ENCODE measurements at regions not wholly inside any gene's neighbourhood (a gene's known extent, or its start where the extent isn't known, plus 50 kb on each side); places are given as distances from the start of the nearest gene placed in this dataset.

DNA sequence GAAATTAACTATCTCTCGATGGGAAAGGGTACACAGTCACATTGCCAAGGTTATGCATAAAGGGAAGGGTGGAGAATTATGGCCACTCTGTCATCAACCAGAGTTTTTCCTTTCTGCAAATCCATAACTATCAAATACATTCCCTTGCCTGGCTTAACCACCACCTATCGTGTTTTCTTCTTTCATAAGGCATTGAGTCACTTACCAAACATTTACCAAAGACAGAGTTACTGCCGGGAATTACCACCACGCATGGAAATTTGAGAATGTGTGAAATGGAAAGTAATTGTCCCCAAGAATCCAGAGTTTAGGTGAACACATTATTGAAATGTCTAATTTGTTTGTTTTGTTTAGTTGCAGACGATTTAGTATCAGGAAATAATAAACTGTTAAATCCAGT, 134.3 kb upstream of the LRRN1 start (continued):
- TF ChIP-seq ESRRA (IDR thresholded peaks at IDR 0.05; ENCODE audit: borderline replicate concordance, low read length) (no peak), KDM5A (IDR thresholded peaks at IDR 0.05) (no peak), GATA3 (IDR thresholded peaks at IDR 0.05; ENCODE audit: borderline replicate concordance) (no peak), FOSL2 (IDR thresholded peaks at IDR 0.05) (no peak), FOSL2 (CRISPR knock-in tag; IDR thresholded peaks at IDR 0.05) (no peak)

DNA sequence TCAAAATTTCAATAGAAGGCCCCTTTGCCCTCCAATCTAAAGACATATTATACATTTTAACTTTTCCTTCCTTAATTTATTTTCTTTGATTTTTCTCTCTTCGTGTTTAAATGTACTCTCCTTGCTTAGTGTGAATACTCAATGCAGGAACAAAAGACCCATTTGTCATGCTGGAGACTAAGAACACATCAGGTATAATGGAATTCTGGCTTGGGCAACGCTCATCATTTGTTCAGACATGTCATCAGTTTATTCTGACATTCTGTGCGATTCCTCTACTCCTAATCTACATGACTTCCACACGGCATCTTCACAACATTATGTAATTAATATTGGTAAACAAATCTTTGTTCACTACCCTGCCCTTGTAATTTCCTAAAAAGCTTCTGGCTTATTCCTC, 136.6 kb upstream of the LRRN1 start:
- WGBS (ENCODE audit: missing lambda C conversion rate) = 12% methylated on average over 4 of the region's 4 CpGs
- H3K27ac ChIP-seq = no peak overlapping the region
- no peak for TF ChIP-seq RNF2 (IDR thresholded peaks at IDR 0.05; ENCODE audit: borderline replicate concordance, low read depth)
- TF ChIP-seq, protein P1, sequence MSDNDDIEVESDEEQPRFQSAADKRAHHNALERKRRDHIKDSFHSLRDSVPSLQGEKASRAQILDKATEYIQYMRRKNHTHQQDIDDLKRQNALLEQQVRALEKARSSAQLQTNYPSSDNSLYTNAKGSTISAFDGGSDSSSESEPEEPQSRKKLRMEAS (IDR thresholded peaks at IDR 0.05) = no peak
- no peak for TF ChIP-seq RARB (CRISPR knock-in tag; IDR thresholded peaks at IDR 0.05)
- TF ChIP-seq, protein P2, sequence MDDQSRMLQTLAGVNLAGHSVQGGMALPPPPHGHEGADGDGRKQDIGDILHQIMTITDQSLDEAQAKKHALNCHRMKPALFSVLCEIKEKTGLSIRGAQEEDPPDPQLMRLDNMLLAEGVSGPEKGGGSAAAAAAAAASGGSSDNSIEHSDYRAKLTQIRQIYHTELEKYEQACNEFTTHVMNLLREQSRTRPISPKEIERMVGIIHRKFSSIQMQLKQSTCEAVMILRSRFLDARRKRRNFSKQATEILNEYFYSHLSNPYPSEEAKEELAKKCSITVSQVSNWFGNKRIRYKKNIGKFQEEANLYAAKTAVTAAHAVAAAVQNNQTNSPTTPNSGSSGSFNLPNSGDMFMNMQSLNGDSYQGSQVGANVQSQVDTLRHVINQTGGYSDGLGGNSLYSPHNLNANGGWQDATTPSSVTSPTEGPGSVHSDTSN (IDR thresholded peaks at IDR 0.05) = no peak
- TF ChIP-seq POLR2AphosphoS2 (conservative IDR thresholded peaks at IDR 0.05; ENCODE audit: low read length) = no peak
- TF ChIP-seq KDM1A (IDR thresholded peaks at IDR 0.05; ENCODE audit: low read depth) = no peak
- TF ChIP-seq, protein P3, sequence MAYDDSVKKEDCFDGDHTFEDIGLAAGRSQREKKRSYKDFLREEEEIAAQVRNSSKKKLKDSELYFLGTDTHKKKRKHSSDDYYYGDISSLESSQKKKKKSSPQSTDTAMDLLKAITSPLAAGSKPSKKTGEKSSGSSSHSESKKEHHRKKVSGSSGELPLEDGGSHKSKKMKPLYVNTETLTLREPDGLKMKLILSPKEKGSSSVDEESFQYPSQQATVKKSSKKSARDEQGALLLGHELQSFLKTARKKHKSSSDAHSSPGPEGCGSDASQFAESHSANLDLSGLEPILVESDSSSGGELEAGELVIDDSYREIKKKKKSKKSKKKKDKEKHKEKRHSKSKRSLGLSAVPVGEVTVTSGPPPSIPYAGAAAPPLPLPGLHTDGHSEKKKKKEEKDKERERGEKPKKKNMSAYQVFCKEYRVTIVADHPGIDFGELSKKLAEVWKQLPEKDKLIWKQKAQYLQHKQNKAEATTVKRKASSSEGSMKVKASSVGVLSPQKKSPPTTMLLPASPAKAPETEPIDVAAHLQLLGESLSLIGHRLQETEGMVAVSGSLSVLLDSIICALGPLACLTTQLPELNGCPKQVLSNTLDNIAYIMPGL (CRISPR knock-in tag; IDR thresholded peaks at IDR 0.05; ENCODE audit: borderline replicate concordance) = no peak
- no peak for TF ChIP-seq HOXA7 (CRISPR knock-in tag; IDR thresholded peaks at IDR 0.05)
- TF ChIP-seq MYC (IDR thresholded peaks at IDR 0.05; ENCODE audit: borderline replicate concordance, low read length) = no peak
- POLR2A ChIA-PET = no interaction called here
- H3K9me3 ChIP-seq = no peaks in the 10 kb centered on the region
- DNase-seq (ENCODE audit: low read depth in 1 of 2, low spot score in 1 of 2) (no peak), FAIRE-seq (no peak), ATAC-seq (no peak)
- H3K4me1 ChIP-seq = no peaks in the 10 kb centered on the region
- CTCF ChIA-PET = no interaction called here
- no peak overlapping the region for H3K4me3 ChIP-seq
- no peak overlapping the region for H3K4me2 ChIP-seq

DNA sequence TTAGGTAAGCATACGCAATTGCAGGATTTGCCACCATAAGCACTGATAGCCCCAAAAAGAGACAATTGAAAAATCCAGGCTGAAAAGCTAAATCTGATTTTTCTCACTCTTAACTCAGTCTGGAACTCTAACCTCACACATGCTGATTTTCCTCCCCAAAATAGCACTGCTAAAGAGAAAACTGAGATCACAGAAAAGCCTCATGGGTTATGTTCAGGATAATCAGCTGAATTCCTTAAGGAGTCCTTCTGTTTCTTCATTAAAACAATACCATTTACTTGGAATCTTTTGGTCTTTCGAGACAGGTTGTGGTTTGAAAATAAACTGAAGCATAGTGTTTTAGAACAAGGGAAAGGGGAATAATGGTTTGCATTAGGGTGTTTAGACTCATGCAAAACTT, 144.3 kb upstream of the LRRN1 start:
- H3K4me3 ChIP-seq = no peak overlapping the region
- WGBS (ENCODE audit: missing lambda C conversion rate) = 13% methylated on average over 2 of the region's 2 CpGs
- no peak overlapping the region for H3K27ac ChIP-seq
- CTCF ChIA-PET = no interaction called here
- ATAC-seq = no peak
- no peak overlapping the region for H3K4me2 ChIP-seq
- POLR2A ChIA-PET = no interaction called here
- no peak for DNase-seq (ENCODE audit: low read depth in 1 of 2, low spot score in 1 of 2)
- H3K9me3 ChIP-seq = no peaks in the 10 kb centered on the region
- TF ChIP-seq, protein P4, sequence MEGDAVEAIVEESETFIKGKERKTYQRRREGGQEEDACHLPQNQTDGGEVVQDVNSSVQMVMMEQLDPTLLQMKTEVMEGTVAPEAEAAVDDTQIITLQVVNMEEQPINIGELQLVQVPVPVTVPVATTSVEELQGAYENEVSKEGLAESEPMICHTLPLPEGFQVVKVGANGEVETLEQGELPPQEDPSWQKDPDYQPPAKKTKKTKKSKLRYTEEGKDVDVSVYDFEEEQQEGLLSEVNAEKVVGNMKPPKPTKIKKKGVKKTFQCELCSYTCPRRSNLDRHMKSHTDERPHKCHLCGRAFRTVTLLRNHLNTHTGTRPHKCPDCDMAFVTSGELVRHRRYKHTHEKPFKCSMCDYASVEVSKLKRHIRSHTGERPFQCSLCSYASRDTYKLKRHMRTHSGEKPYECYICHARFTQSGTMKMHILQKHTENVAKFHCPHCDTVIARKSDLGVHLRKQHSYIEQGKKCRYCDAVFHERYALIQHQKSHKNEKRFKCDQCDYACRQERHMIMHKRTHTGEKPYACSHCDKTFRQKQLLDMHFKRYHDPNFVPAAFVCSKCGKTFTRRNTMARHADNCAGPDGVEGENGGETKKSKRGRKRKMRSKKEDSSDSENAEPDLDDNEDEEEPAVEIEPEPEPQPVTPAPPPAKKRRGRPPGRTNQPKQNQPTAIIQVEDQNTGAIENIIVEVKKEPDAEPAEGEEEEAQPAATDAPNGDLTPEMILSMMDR (IDR thresholded peaks at IDR 0.05) = no peak
- TF ChIP-seq MAZ (IDR thresholded peaks at IDR 0.05; ENCODE audit: borderline replicate concordance, low read depth, low read length) (no peak), KDM5A (IDR thresholded peaks at IDR 0.05) (no peak), MAFK (IDR thresholded peaks at IDR 0.05; ENCODE audit: partially characterized antibody) (no peak), TP53 (CRISPR knock-in tag; IDR thresholded peaks at IDR 0.05) (no peak), JUN (IDR thresholded peaks at IDR 0.05) (no peak), EP300 (IDR thresholded peaks at IDR 0.05) (no peak), CHD2 (IDR thresholded peaks at IDR 0.05; ENCODE audit: low read length, partially characterized antibody) (no peak), EHMT2 (IDR thresholded peaks at IDR 0.05; ENCODE audit: low read depth) (no peak), RARB (CRISPR knock-in tag; IDR thresholded peaks at IDR 0.05) (no peak), JUNB (IDR thresholded peaks at IDR 0.05) (no peak)
- TF ChIP-seq, protein P5, sequence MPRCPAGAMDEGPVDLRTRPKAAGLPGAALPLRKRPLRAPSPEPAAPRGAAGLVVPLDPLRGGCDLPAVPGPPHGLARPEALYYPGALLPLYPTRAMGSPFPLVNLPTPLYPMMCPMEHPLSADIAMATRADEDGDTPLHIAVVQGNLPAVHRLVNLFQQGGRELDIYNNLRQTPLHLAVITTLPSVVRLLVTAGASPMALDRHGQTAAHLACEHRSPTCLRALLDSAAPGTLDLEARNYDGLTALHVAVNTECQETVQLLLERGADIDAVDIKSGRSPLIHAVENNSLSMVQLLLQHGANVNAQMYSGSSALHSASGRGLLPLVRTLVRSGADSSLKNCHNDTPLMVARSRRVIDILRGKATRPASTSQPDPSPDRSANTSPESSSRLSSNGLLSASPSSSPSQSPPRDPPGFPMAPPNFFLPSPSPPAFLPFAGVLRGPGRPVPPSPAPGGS (IDR thresholded peaks at IDR 0.05) = no peak
- TF ChIP-seq, protein P3 (CRISPR knock-in tag; IDR thresholded peaks at IDR 0.05; ENCODE audit: borderline replicate concordance) = no peak
- H3K4me1 ChIP-seq = no peaks in the 10 kb centered on the region
- no peak for FAIRE-seq

All from A549 (cell line).